ENCODE measurements at regions not wholly inside any gene's neighbourhood (a gene's known extent, or its start where the extent isn't known, plus 50 kb on each side); places are given as distances from the start of the nearest gene placed in this dataset.
A peak's percentile ranks its signal among the peaks of the same experiment; 100 is the strongest.
"Not testable (repeated sequence)": the region's sequence is repeated elsewhere in the genome, so short reads cannot be mapped to it uniquely, and the experiment has no call there.

- no peak for DNase-seq
These were observed 141.7 kb upstream of the RAI2 start for GRCh38 chrX:18002791-18003190.

GRCh38 chrX:17994429-17994828, 133.3 kb upstream of the RAI2 start:
- no peak for DNase-seq

- no peak for DNase-seq
These were observed 132.0 kb upstream of the RAI2 start for GRCh38 chrX:17993062-17993461.

GRCh38 chrX:17990532-17990931, 129.4 kb upstream of the RAI2 start:
- DNase-seq: no peak

GRCh38 chrX:17987783-17988182, 126.7 kb upstream of the RAI2 start:
- DNase-seq: no peak

- no peak for DNase-seq
These were observed 125.9 kb upstream of the RAI2 start for GRCh38 chrX:17986977-17987376.

GRCh38 chrX:17986440-17986839, 125.3 kb upstream of the RAI2 start:
- DNase-seq: no peak

- DNase-seq: peak; percentile 22
These were observed 123.3 kb upstream of the RAI2 start for GRCh38 chrX:17984415-17984814.

- no peak for DNase-seq
These were observed 122.3 kb upstream of the RAI2 start for GRCh38 chrX:17983389-17983788.

GRCh38 chrX:17977696-17978095, 116.6 kb upstream of the RAI2 start:
- DNase-seq: peak; percentile 18

GRCh38 chrX:17976955-17977354, 115.9 kb upstream of the RAI2 start:
- DNase-seq: no peak

GRCh38 chrX:17975349-17975748, 114.3 kb upstream of the RAI2 start:
- not testable (repeated sequence) for DNase-seq

GRCh38 chrX:17968367-17968766, 107.3 kb upstream of the RAI2 start:
- DNase-seq: peak; percentile 63

GRCh38 chrX:17967888-17968287, 106.8 kb upstream of the RAI2 start:
- peak; percentile 65 for DNase-seq

GRCh38 chrX:17964871-17965270, 103.8 kb upstream of the RAI2 start:
- DNase-seq: no peak

- no peak for DNase-seq
These were observed 99.8 kb upstream of the RAI2 start for GRCh38 chrX:17960891-17961290.

GRCh38 chrX:17944833-17945497, 83.9 kb upstream of the RAI2 start:
- no peak for DNase-seq

- not testable (repeated sequence) for DNase-seq
These were observed 80.1 kb upstream of the RAI2 start for GRCh38 chrX:17941171-17941570.

- DNase-seq: peak; percentile 63
These were observed 78.6 kb upstream of the RAI2 start for GRCh38 chrX:17939724-17940123.

- DNase-seq: no peak
These were observed 72.8 kb upstream of the RAI2 start for GRCh38 chrX:17933856-17934255.

- DNase-seq: no peak
These were observed 71.7 kb upstream of the RAI2 start for GRCh38 chrX:17932781-17933180.

GRCh38 chrX:17931855-17932254, 70.8 kb upstream of the RAI2 start:
- no peak for DNase-seq

- peak; percentile 6 for DNase-seq
These were observed 69.8 kb upstream of the RAI2 start for GRCh38 chrX:17930850-17931249.

GRCh38 chrX:17923546-17923945, 62.4 kb upstream of the RAI2 start:
- no peak for DNase-seq

- no peak for DNase-seq
These were observed 61.2 kb upstream of the RAI2 start for GRCh38 chrX:17922303-17922702.
